ENCODE measurements at regions not wholly inside any gene's neighbourhood (a gene's known extent, or its start where the extent isn't known, plus 50 kb on each side); places are given as distances from the start of the nearest gene placed in this dataset.

DNA sequence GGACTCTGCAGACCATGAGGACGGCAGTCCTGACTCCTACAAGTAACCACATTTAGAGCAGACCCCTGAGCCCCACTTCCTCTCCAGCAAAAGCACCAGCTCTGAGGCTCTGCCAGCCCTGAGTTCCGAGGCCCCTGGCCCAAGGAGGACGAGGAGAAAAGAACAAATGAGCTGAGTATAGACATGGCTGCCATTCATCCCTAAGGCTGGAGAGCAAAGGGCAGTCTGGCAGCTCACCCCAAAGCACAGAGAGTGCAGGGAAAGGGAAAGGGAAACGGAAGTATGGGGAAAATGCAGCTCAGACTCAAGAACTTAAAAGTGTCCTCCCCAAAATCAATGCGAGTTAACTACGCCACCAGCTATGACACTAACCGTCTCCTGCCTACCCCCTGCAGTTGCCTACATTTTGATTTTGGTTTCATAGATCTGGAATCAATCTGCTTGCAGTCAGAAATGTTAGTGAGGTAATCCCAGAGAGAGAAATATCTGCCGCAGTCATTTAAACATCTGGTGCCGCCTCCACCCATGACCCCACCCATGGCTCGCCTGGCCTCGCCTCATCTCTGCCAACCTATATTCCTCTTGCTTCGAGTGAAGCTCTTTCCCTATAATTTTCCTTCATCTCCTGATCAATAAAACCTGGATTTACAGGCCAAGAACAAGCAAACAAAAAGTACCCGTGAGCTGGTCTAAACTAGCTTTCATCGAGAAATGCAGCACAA lies 49.6 kb upstream of the AFDN start:
- DNase-seq = no peak

Measured in right kidney (tissue), 1 donor.